ENCODE measurements at regions not wholly inside any gene's neighbourhood (a gene's known extent, or its start where the extent isn't known, plus 50 kb on each side); places are given as distances from the start of the nearest gene placed in this dataset.

- in situ Hi-C loops (cut with HindIII; ENCODE audit: low pct_unique_long_range_greater_than_20kb, low sequenced_read_pairs) = no loop called here
Measured at GRCh38 chrX:121894756-121895155, 847.3 kb downstream of the GLUD2 start.

GRCh38 chrX:121902463-121902862 is 855.1 kb downstream of the GLUD2 start:
- intact Hi-C loops (cut with micrococcal nuclease; ENCODE audit: unreplicated experiment) = no loop called here
- ChIA-PET CTCF (no interaction called here), POLR2A (no interaction called here)
- TF ChIP-seq SIN3A (IDR thresholded peaks at IDR 0.05; ENCODE audit: borderline replicate concordance, insufficient read depth, low read depth, low read length) (no peak), TCF7L2 (IDR thresholded peaks at IDR 0.05; ENCODE audit: low read depth, low read length) (no peak)
- H3K4me1 ChIP-seq (ENCODE audit: control insufficient read depth, insufficient read depth, low read length) = no peaks in the 10 kb centered on the region
- no peak overlapping the region for H3K27ac ChIP-seq (ENCODE audit: low read length)
- in situ Hi-C loops (cut with HindIII; ENCODE audit: low pct_unique_long_range_greater_than_20kb, low sequenced_read_pairs) = no loop called here
- no peaks in the 10 kb centered on the region for H3K9me3 ChIP-seq (ENCODE audit: control insufficient read depth, insufficient read depth, low read depth, low read length)
- no peak overlapping the region for H3K4me3 ChIP-seq (ENCODE audit: low read depth in 2 of 2, low read length in 2 of 2)
- ATAC-seq (no peak), DNase-seq (ENCODE audit: low read depth, low spot score) (no peak)
- BruUV-seq (replicated peaks) = no TSS peak
- H3K27me3 ChIP-seq (ENCODE audit: control insufficient read depth, insufficient read depth, low read length) = no peaks in the 10 kb centered on the region
- no peaks in the 10 kb centered on the region for H3K36me3 ChIP-seq (ENCODE audit: control insufficient read depth, insufficient read depth, low read length)

More at GRCh38 chrX:121894756-121895155, 847.3 kb downstream of the GLUD2 start:
- ATAC-seq (no peak), DNase-seq (ENCODE audit: low read depth, low spot score) (no peak)
- TF ChIP-seq SIN3A (IDR thresholded peaks at IDR 0.05; ENCODE audit: borderline replicate concordance, insufficient read depth, low read depth, low read length) = no peak
- TF ChIP-seq CTCF (IDR thresholded peaks at IDR 0.05) = no peak
- no peak for TF ChIP-seq REST (IDR thresholded peaks at IDR 0.05; ENCODE audit: insufficient read depth in 1 of 2, low read depth in 2 of 2, low read length in 1 of 2)
- no peak for TF ChIP-seq POLR2AphosphoS5 (IDR thresholded peaks at IDR 0.05; ENCODE audit: low read depth, low read length)
- TF ChIP-seq TCF7L2 (IDR thresholded peaks at IDR 0.05; ENCODE audit: low read depth, low read length) = no peak
- intact Hi-C loops (cut with micrococcal nuclease; ENCODE audit: unreplicated experiment) = no loop called here
- no TSS peak for BruUV-seq (replicated peaks)
- Histone ChIP-seq H3K4me3 (ENCODE audit: low read depth in 2 of 2, low read length in 2 of 2) (no peak overlapping the region), H3K9me3 (ENCODE audit: control insufficient read depth, insufficient read depth, low read depth, low read length) (no peaks in the 10 kb centered on the region), H3K4me1 (ENCODE audit: control insufficient read depth, insufficient read depth, low read length) (no peaks in the 10 kb centered on the region), H3K36me3 (ENCODE audit: control insufficient read depth, insufficient read depth, low read length) (no peaks in the 10 kb centered on the region), H3K27me3 (ENCODE audit: control insufficient read depth, insufficient read depth, low read length) (no peaks in the 10 kb centered on the region), H3K27ac (ENCODE audit: low read length) (no peak overlapping the region)
- ChIA-PET POLR2A (no interaction called here), CTCF (no interaction called here)

- ATAC-seq = no peak
- CTCF ChIA-PET = no interaction called here
- intact Hi-C loops (cut with micrococcal nuclease; ENCODE audit: unreplicated experiment) = no loop called here
- Histone ChIP-seq H3K27ac (ENCODE audit: low read length) (no peak overlapping the region), H3K36me3 (ENCODE audit: control insufficient read depth, insufficient read depth, low read length) (no peaks in the 10 kb centered on the region), H3K27me3 (ENCODE audit: control insufficient read depth, insufficient read depth, low read length) (no peaks in the 10 kb centered on the region), H3K4me1 (ENCODE audit: control insufficient read depth, insufficient read depth, low read length) (no peaks in the 10 kb centered on the region), H3K4me3 (ENCODE audit: low read depth in 2 of 2, low read length in 2 of 2) (no peak overlapping the region), H3K9me3 (ENCODE audit: control insufficient read depth, insufficient read depth, low read depth, low read length) (no peaks in the 10 kb centered on the region)
- in situ Hi-C loops (cut with HindIII; ENCODE audit: low pct_unique_long_range_greater_than_20kb, low sequenced_read_pairs) = no loop called here
- no TSS peak for BruUV-seq (replicated peaks)
- TF ChIP-seq REST (IDR thresholded peaks at IDR 0.05; ENCODE audit: insufficient read depth in 1 of 2, low read depth in 2 of 2, low read length in 1 of 2) (no peak), TCF7L2 (IDR thresholded peaks at IDR 0.05; ENCODE audit: low read depth, low read length) (no peak)
- POLR2A ChIA-PET = no interaction called here
- no peak for DNase-seq (ENCODE audit: low read depth, low spot score)
Measured at GRCh38 chrX:121903961-121904360, 856.6 kb downstream of the GLUD2 start.

Data from Panc1 (cell line).